Right lobe of liver (tissue), 6 donors: ENCODE measurements at regions not wholly inside any gene's neighbourhood (a gene's known extent, or its start where the extent isn't known, plus 50 kb on each side); places are given as distances from the start of the nearest gene placed in this dataset.

Experiments
- ATAC-seq, 4 donors: fragments of 200-7000 bp; cut with Tn5 transposase; one replicate each; pipeline ENCODE4 v1.9.1; 2020; ENCODE audit warnings: mild to moderate bottlenecking in 4 of 4, moderate library complexity in 4 of 4
- DNase-seq, 3 donors: peaks; one replicate each; pipeline ENCODE4 v3.0.0-alpha.2; 2020
- H3K27ac ChIP-seq, 3 donors: fragments of 200-600 bp; one replicate each; pipeline ENCODE4 v1.8.0; 2022
- H3K27me3 ChIP-seq, 2 donors: fragments of 200-600 bp; one replicate each; pipeline ENCODE4 v1.8.0; 2022
- H3K36me3 ChIP-seq, 4 donors: fragments of 200-600 bp; sonication (generic) in 1 of 4; one replicate each; pipeline versions ENCODE4 v1.5.1 to v1.8.0; 2017 to 2022; ENCODE audit warnings: control low read depth in 1 of 4
- H3K4me1 ChIP-seq, 4 donors: fragments of 200-600 bp; sonication (generic) in 1 of 4; one replicate each; pipeline versions ENCODE4 v1.5.1 to v1.8.0; 2017 to 2022; ENCODE audit warnings: control low read depth in 1 of 4
- H3K4me3 ChIP-seq, 3 donors: fragments of 200-600 bp; one replicate each; pipeline ENCODE4 v1.8.0; 2022
- H3K9me3 ChIP-seq, 4 donors: fragments of 200-600 bp; sonication (generic) in 1 of 4; one replicate each; pipeline versions ENCODE4 v1.5.1 to v1.8.0; 2017 to 2022; ENCODE audit warnings: control low read depth in 1 of 4
- POLR2A ChIP-seq: fragments of 450-650 bp; IDR thresholded peaks from one replicate; pipeline ENCODE4 v1.6.1; 2017; ENCODE audit warnings: antibody characterized with exemption, mild to moderate bottlenecking
- WGBS: methylation state at CpG from one replicate; pipeline ENCODE4 v1.1.6; 2018; ENCODE audit warnings: low coverage, low lambda C conversion rate; ENCODE audit not compliant: insufficient coverage; ENCODE audit errors: missing lambda C conversion rate; 5-methylcytosine and 5-hydroxymethylcytosine counted together
- intact Hi-C, 2 donors: fragments of 100-400 bp; cut with DNase I; formaldehyde crosslinking; loops; one replicate each; pipeline versions ENCODE4 v1.11.2 to v1.14.1; 2022
- TF ChIP-seq, protein P1 (sequence below), 4 donors: fragments of 200-600 bp in 3 of 4; fragments of 450-650 bp in 1 of 4; IDR thresholded peaks; one replicate each; pipeline versions ENCODE4 v1.5.1 to v1.8.0; 2016 to 2022; ENCODE audit warnings: antibody characterized with exemption in 4 of 4, mild to moderate bottlenecking in 2 of 4
- donor health status: DM: no; HTN: yes; CAD: no.
- donor health status: DM: no; HTN: no; CAD: no.
- donor health status: DM: no; HTN: no; CAD: no.
- donor health status: DM: no; HTN: yes; CAD: no.
- donor health status: DM: no; HTN: yes; CAD: no.

DNA sequence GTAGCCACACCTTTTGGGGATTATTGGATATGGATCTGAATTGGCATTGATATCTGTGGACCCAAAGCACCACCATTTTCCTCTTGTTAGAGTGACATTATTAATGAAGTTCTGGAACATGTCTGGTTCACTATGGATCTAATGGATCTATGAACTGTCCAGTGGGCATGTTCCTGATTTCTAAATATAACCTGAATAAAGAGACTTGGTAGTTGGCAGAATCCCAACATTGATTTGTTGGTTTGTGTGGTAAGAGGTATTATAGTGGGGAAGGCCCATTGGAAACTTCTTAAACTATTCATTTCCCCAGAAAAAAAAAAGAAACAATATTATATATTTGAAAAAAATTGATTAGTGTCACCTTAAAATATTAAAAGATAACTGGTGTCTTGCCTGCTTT, 312.6 kb downstream of the HTR1B start:
- TF ChIP-seq, protein P1, sequence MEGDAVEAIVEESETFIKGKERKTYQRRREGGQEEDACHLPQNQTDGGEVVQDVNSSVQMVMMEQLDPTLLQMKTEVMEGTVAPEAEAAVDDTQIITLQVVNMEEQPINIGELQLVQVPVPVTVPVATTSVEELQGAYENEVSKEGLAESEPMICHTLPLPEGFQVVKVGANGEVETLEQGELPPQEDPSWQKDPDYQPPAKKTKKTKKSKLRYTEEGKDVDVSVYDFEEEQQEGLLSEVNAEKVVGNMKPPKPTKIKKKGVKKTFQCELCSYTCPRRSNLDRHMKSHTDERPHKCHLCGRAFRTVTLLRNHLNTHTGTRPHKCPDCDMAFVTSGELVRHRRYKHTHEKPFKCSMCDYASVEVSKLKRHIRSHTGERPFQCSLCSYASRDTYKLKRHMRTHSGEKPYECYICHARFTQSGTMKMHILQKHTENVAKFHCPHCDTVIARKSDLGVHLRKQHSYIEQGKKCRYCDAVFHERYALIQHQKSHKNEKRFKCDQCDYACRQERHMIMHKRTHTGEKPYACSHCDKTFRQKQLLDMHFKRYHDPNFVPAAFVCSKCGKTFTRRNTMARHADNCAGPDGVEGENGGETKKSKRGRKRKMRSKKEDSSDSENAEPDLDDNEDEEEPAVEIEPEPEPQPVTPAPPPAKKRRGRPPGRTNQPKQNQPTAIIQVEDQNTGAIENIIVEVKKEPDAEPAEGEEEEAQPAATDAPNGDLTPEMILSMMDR (IDR thresholded peaks at IDR 0.05): no peak
- no peak for TF ChIP-seq POLR2A
- intact Hi-C loops: no loop called here
- no peaks in the 10 kb centered on the region for H3K9me3 ChIP-seq
- no peaks in the 10 kb centered on the region for H3K36me3 ChIP-seq
- DNase-seq (no peak), ATAC-seq (peak; percentile 60 to 81 (median 69))
- H3K27me3 ChIP-seq: no peaks in the 10 kb centered on the region
- H3K4me3 ChIP-seq: no peak overlapping the region
- no peak overlapping the region for H3K27ac ChIP-seq
- H3K4me1 ChIP-seq: no peaks in the 10 kb centered on the region

DNA sequence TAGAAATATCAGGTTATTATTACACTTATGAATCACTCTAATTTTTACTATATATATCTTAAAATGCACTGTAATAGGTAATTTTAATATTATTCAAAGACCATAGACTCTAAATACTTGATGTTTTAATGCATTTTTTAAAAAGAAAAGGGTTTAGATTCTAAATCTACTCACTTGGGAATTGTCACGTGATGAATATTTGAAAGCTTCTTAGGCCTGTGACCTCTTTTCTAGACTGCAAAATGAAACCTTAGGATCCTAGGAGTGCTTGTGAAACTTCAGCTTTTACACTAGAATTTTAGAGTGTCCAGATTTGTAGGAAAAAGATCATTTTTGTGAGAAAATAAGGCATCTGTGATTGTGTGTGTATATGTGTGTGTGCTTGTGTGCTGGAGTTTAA, 318.0 kb downstream of the HTR1B start:
- H3K27me3 ChIP-seq: no peaks in the 10 kb centered on the region
- WGBS: 67% methylated on average over 1 of the region's 1 CpG
- no peaks in the 10 kb centered on the region for H3K36me3 ChIP-seq
- DNase-seq (no peak), ATAC-seq (no peak)
- no peaks in the 10 kb centered on the region for H3K9me3 ChIP-seq
- H3K4me3 ChIP-seq: no peak overlapping the region
- no peak overlapping the region for H3K27ac ChIP-seq
- TF ChIP-seq POLR2A: no peak
- TF ChIP-seq, protein P1 (IDR thresholded peaks at IDR 0.05): no peak
- no peaks in the 10 kb centered on the region for H3K4me1 ChIP-seq
- intact Hi-C loops: no loop called here

DNA sequence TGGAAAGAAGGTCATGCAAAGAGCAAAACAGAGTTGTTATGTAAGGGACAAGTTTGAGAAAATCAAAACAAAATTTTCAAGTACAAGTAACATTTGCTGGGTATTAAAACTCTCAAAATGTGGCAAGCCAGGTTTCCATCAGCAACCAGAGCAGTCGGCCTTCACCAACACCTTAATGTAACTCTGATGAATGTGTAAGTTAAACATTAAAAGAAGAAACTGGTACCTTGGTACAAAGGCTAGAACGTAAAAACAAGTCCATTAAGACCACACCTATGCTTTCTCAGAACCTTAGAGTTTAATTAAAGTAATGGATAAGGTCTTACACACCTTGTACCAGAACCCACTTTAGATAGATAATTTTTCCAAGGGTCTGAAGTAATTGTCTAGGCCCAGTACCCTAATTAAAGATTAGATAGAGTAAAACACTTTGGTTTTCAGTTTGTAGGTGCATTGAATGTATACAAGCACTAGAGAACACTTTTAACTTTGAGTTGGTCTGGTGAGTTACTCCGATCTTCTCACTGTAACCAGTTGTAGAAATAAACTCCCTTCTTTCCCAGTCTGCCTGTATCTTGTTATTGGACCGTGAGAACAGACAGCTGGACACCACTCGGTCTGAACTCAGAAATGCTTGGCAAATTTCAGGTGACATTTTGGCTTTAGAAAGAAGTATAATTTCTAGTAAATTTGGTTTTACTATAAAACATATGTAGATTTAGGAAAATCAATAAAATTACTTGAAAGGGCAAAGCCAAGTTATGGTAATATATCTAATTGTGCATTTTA, 319.4 kb downstream of the HTR1B start:
- DNase-seq: no peak
- Histone ChIP-seq H3K36me3 (no peaks in the 10 kb centered on the region), H3K4me1 (no peaks in the 10 kb centered on the region), H3K27ac (no peak overlapping the region), H3K27me3 (no peaks in the 10 kb centered on the region), H3K9me3 (no peaks in the 10 kb centered on the region), H3K4me3 (no peak overlapping the region)
- TF ChIP-seq, protein P1 (IDR thresholded peaks at IDR 0.05): no peak
- TF ChIP-seq POLR2A: no peak
- intact Hi-C loops: no loop called here
- no peak for ATAC-seq
- WGBS: 57% methylated on average over 5 of the region's 5 CpGs

DNA sequence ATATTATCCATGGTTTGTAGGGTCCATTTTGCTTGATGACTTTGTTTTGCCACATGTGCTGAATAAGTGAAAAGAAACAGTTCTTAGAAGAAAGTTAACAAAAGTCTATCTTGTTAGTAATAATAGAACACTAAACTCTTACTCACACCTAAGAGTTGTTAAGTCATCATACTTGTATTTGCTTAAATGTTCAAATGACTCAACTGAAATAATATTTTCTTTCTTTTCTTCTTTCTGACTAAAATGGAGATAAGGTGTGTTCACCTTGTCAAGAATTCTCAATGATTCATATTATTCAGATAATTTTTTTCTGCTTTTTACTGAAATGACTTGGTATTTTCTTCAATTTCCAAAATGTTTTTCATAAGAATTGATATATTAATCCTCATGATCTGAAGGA, 327.2 kb downstream of the HTR1B start:
- no peaks in the 10 kb centered on the region for H3K9me3 ChIP-seq
- intact Hi-C loops: no loop called here
- H3K4me3 ChIP-seq: no peak overlapping the region
- DNase-seq (no peak), ATAC-seq (no peak)
- H3K27ac ChIP-seq: no peak overlapping the region
- no peaks in the 10 kb centered on the region for H3K27me3 ChIP-seq
- no peak for TF ChIP-seq POLR2A
- TF ChIP-seq, protein P1 (IDR thresholded peaks at IDR 0.05): no peak
- no peaks in the 10 kb centered on the region for H3K4me1 ChIP-seq
- H3K36me3 ChIP-seq: no peaks in the 10 kb centered on the region

DNA sequence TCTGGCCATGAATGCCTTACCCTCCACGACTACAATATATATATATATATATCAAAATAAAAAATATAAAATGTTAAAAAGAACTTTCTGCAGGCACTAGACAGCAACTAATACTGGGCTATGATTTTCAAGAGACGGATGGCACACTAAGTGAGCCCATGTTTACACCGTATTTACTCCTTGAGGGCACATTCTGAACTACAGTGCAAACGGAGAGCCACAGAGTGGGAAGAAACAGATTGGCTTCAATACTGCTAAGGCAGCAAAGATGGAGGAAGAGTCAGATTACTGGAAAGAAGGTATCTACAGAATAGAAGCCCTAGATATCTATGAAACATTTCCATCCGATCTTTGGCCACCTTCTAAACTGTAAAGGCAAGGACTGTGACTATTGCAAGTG, 330.3 kb downstream of the HTR1B start:
- intact Hi-C loops: no loop called here
- Histone ChIP-seq H3K4me1 (no peaks in the 10 kb centered on the region), H3K36me3 (no peaks in the 10 kb centered on the region), H3K27me3 (no peaks in the 10 kb centered on the region), H3K4me3 (no peak overlapping the region), H3K9me3 (no peaks in the 10 kb centered on the region), H3K27ac (no peak overlapping the region)
- TF ChIP-seq, protein P1 (IDR thresholded peaks at IDR 0.05): no peak
- TF ChIP-seq POLR2A: no peak
- DNase-seq (no peak), ATAC-seq (no peak)
- WGBS: 63% methylated on average over 5 of the region's 5 CpGs
